ENCODE measurements at regions not wholly inside any gene's neighbourhood (a gene's known extent, or its start where the extent isn't known, plus 50 kb on each side); places are given as distances from the start of the nearest gene placed in this dataset.
"Not testable (repeated sequence)": the region's sequence is repeated elsewhere in the genome, so short reads cannot be mapped to it uniquely, and the experiment has no call there.

GRCh38 chrX:121298499-121298898, 251.1 kb downstream of the GLUD2 start:
- no peak for ATAC-seq
- DNase-seq, result no peak

DNA sequence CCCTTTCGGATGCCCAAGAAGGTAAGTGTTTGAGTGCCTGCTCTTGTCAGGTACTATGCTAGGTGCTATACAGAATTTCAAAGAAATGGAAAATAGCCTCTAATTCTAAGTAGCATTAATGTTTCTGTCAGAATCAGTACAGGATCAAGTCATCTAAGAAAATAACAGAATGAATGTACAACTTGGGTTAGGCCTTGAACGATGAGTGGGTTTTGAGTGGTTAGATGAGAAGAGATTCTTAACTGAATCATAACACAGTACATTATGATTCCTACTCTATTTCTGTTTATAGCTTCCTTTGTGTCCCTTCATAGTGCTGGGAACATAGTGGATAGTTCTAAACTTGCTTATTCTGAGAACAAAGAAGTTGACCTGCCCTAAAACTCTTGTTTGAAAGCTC, 253.9 kb downstream of the GLUD2 start:
- ATAC-seq (no peak), DNase-seq (no peak)

DNA sequence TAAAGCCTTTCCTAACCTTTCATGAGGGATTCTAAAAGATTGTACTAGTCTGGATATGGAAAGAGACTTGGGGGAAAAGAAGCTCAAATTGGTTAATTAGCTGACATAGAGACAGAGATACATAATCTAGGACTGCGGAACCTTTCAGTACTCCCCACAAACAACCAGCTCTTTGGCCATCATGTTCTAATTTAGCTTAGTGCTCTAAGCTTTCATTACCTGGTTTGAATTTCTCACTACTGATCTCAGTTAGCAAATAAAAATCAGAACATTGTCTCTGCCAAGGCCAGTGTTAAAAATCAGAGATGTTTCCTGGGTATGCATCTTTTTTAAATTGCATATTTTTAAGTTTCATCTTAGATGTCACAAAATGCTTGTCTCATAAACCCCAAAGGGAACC, 254.4 kb downstream of the GLUD2 start:
- no peak for DNase-seq
- no peak for ATAC-seq

DNA sequence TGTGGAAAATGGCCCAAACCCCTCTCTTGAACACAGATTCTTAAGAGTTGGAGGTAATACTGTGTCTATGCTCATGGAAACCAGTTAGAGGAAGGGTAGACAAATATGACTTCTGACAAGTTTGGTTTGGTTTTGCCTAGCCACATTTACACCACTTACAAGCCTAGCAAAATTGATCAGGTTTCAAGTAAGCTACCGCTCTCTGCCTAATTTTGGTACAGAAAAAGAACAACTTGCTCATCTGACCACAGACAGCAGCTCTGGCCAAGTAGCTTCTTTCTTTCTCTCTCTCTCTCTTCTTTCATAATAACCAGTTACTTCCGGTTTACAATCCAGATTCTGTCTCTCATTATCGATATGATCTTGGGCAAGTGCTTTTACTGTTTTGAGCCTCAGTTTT, 260.0 kb downstream of the GLUD2 start:
- DNase-seq (no peak), ATAC-seq (no peak)

- peak; percentile 41 for DNase-seq
- ATAC-seq, result peak; percentile 93
Measured at GRCh38 chrX:121308276-121308805, 260.9 kb downstream of the GLUD2 start.

GRCh38 chrX:121310820-121311219, 263.4 kb downstream of the GLUD2 start:
- ATAC-seq, result no peak
- no peak for DNase-seq

DNA sequence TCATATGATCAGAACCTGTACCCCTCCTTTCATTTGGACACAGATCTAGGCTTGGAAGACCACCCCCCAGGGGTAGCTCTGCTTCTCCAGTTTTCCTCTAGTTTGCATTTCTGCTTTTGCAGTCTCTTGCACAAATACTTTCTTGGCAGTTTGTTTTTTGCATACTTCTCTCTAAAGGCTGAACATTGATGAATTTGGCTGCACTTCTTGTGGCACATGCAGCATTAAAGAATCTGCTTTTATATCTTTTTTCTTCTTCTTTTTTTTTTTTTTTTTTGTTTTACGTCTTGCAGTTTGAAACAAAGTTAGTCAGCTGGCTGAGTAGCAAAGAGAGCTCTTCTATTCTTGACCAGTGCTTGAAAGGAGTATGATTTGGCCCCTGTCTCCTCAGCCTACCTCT, 273.0 kb downstream of the GLUD2 start:
- DNase-seq, result no peak
- no peak for ATAC-seq

- DNase-seq (no peak), ATAC-seq (no peak)
Measured at GRCh38 chrX:121322159-121322558, 274.7 kb downstream of the GLUD2 start.

- ATAC-seq (no peak), DNase-seq (no peak)
Measured at GRCh38 chrX:121323337-121323736, 275.9 kb downstream of the GLUD2 start.

DNA sequence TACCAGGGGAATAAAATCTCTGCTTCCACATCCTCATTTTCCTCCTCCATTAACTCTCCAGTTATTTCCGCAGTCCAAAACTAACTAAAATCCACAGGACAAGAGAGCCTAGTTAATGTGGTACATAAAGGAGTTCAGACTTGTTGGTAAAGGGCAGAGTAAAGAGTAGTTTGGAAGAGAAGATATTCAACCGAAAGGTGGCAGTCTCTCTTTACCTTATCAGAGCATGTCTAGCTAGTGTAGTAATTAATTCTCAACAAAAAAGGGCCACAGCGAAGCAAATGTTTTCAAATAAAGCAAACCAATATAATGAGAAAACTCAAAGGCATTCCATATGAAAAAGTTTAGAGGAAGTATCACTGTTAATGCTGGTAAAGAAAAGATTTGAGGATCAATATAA, 286.5 kb downstream of the GLUD2 start:
- ATAC-seq (no peak), DNase-seq (no peak)

- DNase-seq (no peak), ATAC-seq (no peak)
Measured at GRCh38 chrX:121336831-121337421, 289.5 kb downstream of the GLUD2 start.

DNA sequence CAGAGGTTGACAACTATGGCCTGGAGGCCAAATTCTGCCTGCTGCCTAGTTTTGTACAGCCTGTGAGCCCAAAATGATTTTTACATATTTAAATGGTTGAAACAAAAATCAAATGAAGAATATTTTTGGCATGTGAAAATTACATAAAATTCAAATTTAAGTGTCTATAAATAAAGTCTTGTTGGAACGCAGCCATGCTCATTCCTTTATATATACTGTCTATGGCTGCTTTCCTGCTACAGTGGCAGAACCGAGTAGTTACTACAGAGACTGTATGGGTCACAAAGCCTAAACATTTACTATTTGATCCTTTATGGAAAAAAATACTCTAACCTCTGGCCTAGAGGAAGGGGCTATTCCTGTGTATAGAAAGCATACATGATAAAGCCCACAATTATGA, 290.4 kb downstream of the GLUD2 start:
- DNase-seq (no peak), ATAC-seq (no peak)

GRCh38 chrX:121349263-121349662, 301.9 kb downstream of the GLUD2 start:
- ATAC-seq (no peak), DNase-seq (no peak)

GRCh38 chrX:121356139-121356849, 308.9 kb downstream of the GLUD2 start:
- ATAC-seq (no peak), DNase-seq (no peak)

DNA sequence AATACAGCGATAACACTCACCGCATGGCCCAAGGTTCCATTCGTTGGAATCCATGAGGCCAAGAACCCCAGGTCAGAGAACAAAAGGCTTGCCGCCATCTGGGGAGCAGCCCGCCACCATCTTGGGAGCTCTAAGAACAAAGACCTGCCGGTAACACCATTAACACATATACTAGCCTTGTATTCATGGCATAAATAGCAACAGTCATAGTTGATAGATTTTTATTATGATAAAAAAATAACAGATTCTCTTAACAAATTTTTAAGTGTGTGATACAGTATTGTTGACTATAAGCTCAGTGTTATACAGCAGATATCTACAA, 309.4 kb downstream of the GLUD2 start:
- DNase-seq (no peak), ATAC-seq (no peak)

- ATAC-seq (no peak), DNase-seq (no peak)
Measured at GRCh38 chrX:121360280-121360679, 312.9 kb downstream of the GLUD2 start.

GRCh38 chrX:121365572-121366161, 318.3 kb downstream of the GLUD2 start:
- ATAC-seq (no peak), DNase-seq (no peak)

GRCh38 chrX:121374471-121374870, 327.1 kb downstream of the GLUD2 start:
- DNase-seq, result no peak
- no peak for ATAC-seq

- not testable (repeated sequence) for DNase-seq, ATAC-seq
Measured at GRCh38 chrX:121381915-121382314, 334.5 kb downstream of the GLUD2 start.

DNA sequence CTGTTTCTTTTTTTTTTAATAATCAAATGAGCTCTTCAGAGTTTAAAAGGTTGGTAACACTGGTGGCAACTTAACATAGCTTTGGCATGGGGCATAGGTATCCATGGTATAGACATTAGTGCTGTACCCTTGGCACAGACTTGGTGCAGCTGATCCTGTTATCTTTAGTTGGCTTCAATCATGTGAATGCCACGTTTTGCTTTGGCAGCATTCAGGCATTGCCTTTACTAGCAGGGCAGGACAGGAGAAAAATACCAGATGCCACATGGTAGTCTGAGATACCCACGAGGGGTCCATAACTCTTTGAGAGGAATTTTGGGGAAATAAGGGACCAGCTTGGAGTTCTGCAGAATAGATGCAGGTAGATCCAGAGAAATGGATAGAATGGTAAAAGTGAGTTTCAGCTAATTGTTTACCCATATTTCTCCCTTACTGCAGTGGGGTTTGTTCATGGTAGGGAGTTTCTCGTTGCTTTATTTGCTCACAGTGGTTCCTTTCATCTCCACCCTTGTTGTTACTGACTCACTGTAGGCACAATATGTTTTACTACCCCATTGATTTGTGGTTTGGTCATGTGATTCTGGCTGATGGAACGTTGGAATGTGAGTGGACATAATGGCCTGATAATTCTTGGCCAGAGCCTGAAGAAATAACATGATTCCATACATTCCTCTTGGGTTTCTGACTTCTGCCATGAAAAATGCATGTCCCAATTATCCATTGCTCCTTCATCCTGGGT, 342.7 kb downstream of the GLUD2 start:
- ATAC-seq, result no peak
- no peak for DNase-seq

- no peak for ATAC-seq
- no peak for DNase-seq
Measured at GRCh38 chrX:121405826-121406225, 358.4 kb downstream of the GLUD2 start.

DNA sequence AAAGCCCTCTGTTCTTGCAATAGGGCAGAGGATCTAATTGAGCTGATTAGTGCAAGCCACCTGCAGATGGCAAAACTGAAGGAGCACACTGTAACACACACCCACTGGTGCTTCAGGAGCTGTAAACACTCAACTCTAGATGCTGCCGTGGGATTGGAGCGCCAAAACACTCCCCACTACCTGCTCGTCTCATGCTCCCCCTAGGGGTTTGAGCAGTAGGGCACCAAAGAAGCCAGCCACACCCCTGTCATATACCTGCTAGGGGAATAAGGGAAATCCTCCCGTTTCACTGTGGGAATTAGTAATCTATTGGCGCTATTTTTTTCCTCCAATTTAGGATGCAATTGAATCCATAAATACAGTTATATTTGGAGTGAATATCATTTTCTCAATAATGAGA, 360.2 kb downstream of the GLUD2 start:
- DNase-seq (no peak), ATAC-seq (no peak)

DNA sequence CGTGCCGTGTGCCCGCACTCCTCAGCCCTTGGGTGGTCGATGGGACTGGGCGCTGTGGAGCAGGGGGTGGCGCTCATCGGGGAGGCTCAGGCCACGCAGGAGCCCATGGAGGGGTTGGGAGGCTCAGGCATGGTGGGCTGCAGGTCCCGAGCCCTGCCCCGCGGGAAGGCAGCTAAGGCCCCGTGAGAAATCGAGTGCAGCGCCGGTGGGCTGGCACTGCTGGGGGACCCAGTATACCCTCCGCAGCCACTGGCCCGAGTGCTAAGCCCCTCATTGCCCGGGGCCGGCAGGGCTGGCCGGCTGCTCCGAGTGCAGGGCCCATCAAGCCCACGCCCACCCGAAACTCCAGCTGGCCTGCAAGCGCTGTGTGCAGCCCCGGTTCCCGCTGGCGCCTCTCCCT, 384.1 kb downstream of the GLUD2 start:
- ATAC-seq, DNase-seq: not testable (repeated sequence)

Data from stimulated activated naive CD8-positive, alpha-beta T cell treated with anti-CD3 and anti-CD28 coated beads, Interleukin-15, Interleukin-2, amounts not matched to agents 100 U/mL and 50 U/mL, for 24 hours (primary cell).